GM18951 (cell line): ENCODE measurements at regions not wholly inside any gene's neighbourhood (a gene's known extent, or its start where the extent isn't known, plus 50 kb on each side); places are given as distances from the start of the nearest gene placed in this dataset.

ENCODE experiments used
- POLR2A ChIP-seq: IDR thresholded peaks from 4 replicates; pipeline ENCODE4 v1.6.1; 2011; ENCODE audit warnings: mild to moderate bottlenecking; ENCODE audit not compliant: insufficient read length, insufficient read depth; ENCODE audit errors: extremely low read depth
- in situ Hi-C: fragments of 300-500 bp; cut with MboI; formaldehyde crosslinking; loops from one replicate; pipeline ENCODE4 v1.12.0; 2022; ENCODE audit warnings: low sequenced_read_pairs, mixed read lengths, inconsistent platforms; ENCODE audit not compliant: unreplicated experiment

DNA sequence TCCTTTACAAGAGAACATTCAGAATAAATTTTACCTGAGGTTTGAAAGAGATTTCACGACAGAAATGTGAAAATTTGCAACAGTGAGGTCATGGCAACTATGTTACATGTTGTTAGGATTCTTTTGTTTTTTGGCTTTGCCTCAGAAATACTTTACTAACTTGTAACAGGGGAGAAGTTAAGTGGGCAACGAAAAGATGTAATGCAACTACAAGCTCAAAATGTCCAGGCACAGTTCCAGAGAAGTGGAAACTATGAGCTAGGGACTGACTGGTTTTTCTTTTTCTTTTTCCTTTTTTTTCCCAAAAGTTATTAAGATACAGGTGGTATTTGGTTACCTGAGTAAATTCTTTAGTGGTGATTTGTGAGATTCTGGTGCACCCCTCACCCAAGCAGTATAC is 111.5 kb upstream of the PPP2R3A start:
- TF ChIP-seq POLR2A = no peak
- in situ Hi-C loops = no loop called here

DNA sequence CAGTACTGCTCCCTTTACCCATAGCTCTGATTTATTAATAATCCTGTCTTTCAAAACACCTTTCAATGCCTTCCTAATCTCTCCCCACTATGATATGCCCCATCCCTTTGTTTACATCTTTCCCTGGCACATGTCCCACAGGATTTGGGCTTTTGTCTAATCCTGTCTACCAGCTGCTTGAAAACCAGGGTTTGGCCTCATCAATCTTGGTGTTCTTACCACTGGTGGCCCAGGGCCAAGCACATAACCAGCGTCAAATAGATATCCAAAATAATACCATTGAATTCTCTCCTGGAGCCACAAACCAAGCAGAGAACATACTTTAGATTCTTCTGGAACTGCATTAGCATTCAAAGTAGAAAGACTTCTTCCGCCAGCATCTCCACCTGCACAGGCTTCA is 104.8 kb upstream of the PPP2R3A start:
- no peak for TF ChIP-seq POLR2A
- in situ Hi-C loops = no loop called here

DNA sequence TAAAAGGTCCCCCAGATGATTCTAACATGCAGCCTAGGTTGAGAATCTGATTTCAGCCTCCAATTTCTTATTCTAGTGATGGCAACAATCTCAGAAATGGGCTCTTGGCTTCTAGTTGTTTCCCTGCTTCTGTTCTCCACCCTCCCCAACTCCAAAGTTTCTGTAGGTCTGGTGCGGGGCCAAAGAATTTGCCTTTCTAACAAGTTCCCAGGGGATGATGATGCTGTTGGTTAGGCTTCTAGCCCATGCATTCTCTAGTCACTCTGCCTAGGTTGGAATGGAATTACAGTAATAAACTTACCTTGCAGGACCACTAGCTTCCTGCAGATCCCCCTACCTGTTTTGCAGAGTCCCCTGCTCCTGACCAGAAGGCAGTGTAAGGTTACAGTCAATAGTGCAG is 103.2 kb upstream of the PPP2R3A start:
- in situ Hi-C loops = no loop called here
- no peak for TF ChIP-seq POLR2A

DNA sequence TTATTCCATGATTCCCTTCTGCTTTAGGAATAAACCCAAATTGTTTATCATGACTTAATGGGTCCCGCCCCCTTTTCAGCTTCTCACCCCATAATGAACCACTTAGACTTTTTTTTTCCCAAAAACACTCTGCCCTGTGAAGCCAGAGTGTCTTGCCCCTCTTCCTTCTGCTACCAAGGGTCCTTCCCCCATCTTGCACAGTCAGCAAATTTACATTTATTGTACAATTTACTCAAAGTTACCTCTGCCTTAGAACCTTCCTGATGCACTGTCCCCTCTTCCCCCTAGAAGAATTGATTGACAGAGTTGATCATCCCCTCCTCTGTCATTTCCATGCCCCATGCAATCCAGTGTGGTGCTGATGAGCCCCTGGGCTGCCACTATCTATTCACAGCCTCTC is 101.5 kb upstream of the PPP2R3A start:
- in situ Hi-C loops = no loop called here
- TF ChIP-seq POLR2A = no peak

DNA sequence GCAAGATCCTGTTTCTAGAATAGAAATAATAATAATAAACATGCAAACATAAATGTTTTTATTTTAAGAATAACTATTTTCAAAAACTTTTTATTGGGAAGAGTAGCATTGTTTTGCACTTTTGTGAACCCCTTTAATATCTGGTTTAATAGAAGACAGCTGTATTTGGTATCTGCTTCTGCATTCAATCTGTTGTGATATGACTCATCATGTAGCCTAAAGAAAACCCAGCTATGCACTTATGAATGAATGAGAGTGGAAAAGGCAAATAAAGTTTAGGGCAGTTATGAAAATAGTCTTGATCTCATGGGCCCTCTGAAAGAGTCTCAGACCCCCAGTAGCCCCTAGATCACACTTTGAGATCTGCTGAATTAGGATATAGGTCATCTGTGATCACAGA is 100.4 kb upstream of the PPP2R3A start:
- in situ Hi-C loops = no loop called here

DNA sequence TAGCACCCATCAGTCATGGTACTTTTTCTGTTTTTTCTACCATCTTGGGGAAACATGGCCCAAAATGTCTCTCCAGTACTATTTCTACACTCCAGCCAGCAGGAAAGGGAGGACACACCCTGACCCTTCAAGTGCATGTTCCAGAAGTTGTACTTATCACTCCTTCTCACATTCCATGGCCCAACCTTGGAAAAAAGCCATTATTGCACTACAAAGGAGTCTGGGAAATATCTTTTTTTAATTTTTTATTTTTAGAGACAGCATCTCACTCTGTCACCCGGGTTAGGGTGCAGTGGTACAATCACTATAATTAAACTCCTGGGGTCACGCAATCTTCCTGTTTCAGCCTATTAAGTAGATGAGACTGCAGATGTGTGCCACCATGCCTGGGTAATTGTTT is 100.0 kb upstream of the PPP2R3A start:
- TF ChIP-seq POLR2A = no peak
- in situ Hi-C loops = no loop called here

More for the DNA sequence above, 100.4 kb upstream of the PPP2R3A start:
- TF ChIP-seq POLR2A = no peak

DNA sequence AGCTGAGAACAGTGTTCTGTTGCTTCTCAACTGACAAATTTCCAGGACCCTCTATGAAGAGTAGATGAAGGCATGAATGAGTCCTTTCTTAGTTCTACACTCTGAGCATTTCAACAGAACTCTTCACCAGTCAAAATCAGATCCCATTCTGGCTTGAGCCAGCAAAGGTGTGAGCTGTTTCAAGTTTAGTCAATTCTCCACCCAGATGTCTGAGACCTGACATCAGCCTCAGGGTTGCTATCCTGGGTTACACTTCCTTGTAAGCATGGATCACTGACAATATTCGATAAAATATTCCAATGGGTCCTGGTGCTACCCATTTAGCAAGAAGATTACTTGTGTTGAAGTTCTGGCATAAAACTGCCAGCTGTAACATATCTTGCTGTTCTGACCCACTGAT is 97.6 kb upstream of the PPP2R3A start:
- TF ChIP-seq POLR2A = no peak
- in situ Hi-C loops = no loop called here

DNA sequence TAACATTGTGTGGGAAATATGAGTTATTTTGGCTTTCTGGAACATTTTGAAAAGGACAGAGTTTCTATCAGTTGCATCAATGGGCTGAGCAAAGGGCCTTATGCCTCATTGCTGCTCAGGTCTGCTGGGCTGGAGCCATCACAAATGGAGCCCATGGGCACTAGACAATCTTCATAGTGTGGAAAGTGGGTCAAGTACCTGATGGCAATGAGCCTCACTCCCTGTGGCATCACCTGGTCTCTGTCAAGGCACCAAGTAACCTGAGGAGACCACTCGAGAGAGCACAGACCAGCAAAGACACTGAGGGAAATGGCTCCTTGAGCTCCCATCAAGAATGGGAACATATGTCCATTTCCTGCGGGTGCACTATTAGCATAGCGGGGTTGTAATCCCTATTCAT is 96.7 kb upstream of the PPP2R3A start:
- in situ Hi-C loops = no loop called here
- TF ChIP-seq POLR2A = no peak

DNA sequence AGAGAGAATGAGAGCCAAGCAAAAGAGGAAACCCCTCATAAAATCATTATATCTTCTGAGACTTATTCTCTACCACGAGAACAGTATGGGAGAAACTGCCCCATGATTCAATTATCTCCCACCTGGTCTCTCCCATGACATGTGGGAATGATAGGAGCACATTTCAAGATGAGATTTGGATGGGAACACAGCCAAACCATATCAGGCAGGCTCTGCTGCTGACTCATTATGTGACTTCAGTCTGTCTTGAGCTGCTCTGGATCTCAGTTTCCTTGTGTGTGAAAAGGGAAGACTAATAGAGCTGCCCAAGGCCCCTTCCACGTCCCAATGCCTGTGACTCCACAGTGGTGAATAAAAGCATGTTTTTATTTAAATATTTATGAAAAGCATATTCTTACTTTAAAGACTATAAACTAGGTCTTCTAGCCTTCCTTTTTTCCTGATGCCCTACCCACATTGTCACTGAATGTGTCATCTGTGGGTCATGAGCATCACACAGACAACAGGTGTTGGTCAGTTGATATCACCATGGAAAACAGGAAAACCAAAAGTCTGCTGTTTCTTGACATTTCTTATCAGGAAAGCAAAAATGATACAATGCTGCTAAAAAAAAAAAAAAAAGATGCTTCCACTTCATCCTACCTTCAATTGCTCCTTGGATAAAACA is 96.0 kb upstream of the PPP2R3A start:
- in situ Hi-C loops = no loop called here
- no peak for TF ChIP-seq POLR2A

DNA sequence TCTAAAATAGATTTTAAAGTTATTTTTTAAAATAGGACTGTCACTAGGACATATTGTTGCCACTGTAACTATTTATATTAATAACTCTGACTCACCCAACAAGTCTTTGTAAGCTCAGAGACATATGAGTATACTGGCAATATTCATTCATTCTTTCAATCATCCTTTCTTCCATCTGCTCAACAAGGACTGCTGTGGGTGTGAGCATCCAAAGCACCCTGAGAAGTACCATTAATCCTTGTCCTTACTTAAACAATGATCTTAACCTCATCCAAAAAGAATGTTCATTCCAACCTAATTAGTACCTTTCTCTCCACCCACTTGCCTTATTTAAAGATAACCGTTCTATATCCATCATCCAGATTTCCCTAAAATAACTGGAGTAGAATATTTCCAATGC is 94.2 kb upstream of the PPP2R3A start:
- no peak for TF ChIP-seq POLR2A
- in situ Hi-C loops = no loop called here

DNA sequence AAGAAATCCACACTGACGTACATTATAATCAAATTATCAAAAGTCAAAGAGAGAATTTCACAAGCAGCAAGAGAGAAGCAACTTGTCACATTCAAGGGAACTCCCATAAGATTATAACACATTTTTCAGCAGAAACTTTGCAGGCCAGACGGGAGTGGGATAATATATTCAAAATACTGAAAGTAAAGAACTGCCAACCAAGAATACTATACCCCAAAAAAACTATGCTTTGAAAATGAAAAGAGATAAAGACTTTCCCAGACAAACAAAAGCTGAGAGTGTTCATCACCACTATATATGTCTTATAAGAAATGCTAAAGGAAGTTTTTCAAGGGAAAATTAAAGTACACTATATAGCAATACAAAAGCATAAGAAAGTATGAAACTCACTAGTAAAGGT is 91.5 kb upstream of the PPP2R3A start:
- TF ChIP-seq POLR2A = no peak
- in situ Hi-C loops = no loop called here

DNA sequence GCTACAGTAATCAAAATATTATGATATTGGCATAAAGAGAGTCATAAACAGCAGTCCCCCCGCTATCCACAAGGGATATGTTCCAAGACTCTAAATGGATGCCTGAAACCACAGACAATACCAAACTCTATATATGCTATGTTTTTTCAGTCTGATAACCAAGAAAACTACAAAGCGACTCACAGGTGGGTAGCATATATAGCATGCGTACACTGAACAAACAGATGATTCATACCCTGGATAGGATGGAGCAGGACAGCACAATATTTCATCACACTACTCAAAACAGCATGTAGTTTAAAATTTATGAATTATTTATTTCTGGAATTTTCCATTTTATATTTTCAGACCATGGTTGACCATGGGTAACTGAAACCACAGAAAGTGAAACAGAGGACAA is 87.0 kb upstream of the PPP2R3A start:
- no peak for TF ChIP-seq POLR2A
- in situ Hi-C loops = loop anchor here (25.0 kb wide), 1 partner anchor 1266 kb away; no protein-coding TSS in a partner anchor

DNA sequence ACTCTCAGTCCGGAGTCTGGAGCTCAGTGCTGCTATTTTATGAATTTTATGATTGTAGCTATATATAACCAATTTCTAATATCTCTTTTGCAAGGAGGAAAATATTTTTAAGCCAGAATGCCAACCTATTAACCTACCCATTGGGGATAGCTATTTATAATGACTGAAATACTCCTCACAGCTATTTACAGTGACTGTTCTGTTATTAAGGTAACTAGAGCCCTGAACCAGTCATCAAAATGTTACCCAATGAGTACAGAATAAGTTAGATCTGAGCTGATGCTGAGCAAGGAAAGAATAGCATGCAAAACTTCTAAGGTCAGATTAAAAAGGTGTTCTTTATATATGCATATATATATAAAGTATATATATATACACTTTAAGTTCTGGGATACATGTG is 79.6 kb upstream of the PPP2R3A start:
- TF ChIP-seq POLR2A = no peak
- in situ Hi-C loops = loop anchor here (25.0 kb wide), 1 partner anchor 1274 kb away; no protein-coding TSS in a partner anchor

DNA sequence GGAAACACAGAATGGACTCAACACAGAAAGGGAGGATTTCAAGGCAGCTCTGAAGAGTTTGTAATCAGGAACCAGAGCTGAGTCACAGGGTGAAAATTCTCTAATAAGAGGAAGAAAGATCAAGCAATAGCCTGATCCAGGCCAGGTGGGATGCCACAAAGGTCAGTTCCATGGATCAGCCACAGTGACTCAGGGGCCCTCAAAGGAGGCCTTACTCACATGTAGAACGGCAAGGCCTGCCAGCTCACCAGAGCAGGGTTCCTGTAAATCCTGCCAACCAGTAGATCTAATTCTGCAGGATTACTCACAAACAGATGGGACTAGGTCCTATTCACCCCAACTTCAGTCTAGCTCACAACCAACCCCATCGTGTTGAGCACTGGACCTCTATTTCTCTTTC is 78.3 kb upstream of the PPP2R3A start:
- in situ Hi-C loops = loop anchor here (25.0 kb wide), 1 partner anchor 1275 kb away; no protein-coding TSS in a partner anchor
- TF ChIP-seq POLR2A = no peak

DNA sequence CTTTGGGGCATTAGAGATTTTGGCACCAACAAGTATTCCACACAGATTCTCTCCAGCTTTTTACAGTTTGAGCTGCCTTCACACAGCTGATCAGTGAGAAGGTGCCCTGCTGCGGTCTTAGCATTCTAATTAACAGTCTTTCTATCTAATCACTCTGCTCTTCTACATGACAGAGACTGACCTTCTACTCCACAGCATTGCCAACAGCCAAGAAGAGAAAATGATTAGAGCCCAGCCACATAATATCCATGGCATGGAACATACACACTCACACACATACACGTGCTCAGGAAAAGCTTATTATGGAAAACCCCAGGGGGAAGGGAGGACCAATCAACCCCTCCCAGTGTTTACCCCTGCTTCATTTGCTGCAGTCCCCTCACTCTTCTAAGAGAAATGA is 76.1 kb upstream of the PPP2R3A start:
- in situ Hi-C loops = loop anchor here (25.0 kb wide), 1 partner anchor 1277 kb away; no protein-coding TSS in a partner anchor
- TF ChIP-seq POLR2A = no peak

DNA sequence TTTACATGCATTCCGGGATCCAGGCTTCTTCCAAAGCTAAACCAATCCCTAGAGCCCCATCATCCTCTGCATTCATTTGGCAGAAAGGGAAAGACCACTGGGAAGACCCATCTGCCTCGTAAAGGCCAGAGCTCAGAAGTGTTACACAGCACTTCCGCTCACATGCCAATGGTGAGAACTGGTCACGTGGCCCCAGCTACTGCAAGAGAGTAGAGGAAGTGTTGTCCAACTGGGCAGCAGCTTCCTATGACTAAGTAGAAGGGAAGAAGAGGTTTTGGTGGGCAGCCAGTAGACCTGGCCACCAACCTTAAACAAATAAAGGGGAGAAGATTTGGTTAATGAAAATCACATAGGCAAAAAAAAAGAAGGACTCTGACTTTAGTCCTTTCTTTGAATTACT is 74.4 kb upstream of the PPP2R3A start:
- TF ChIP-seq POLR2A = no peak
- in situ Hi-C loops = loop anchor here (25.0 kb wide), 1 partner anchor 1279 kb away; no protein-coding TSS in a partner anchor
